Lung (tissue), 11 donors: ENCODE measurements at regions not wholly inside any gene's neighbourhood (a gene's known extent, or its start where the extent isn't known, plus 50 kb on each side); places are given as distances from the start of the nearest gene placed in this dataset.
"Not testable (repeated sequence)": the region's sequence is repeated elsewhere in the genome, so short reads cannot be mapped to it uniquely, and the experiment has no call there.

Source experiments
- ATAC-seq: fragments of 200-7000 bp; cut with Tn5 transposase; one replicate; pipeline ENCODE4 v1.9.1; 2020; ENCODE audit warnings: moderate number of reproducible peaks; ENCODE audit not compliant: insufficient read depth, low FRiP score
- DNase-seq, 3 donors: peaks; one replicate each; pipeline ENCODE4 v3.0.0-alpha.2; 2013 to 2017
- H3K27ac ChIP-seq, 2 donors: one replicate each; pipeline ENCODE4 v1.5.1; 2013; ENCODE audit warnings: mild to moderate bottlenecking in 2 of 2, moderate library complexity in 2 of 2, control low read depth in 1 of 2, inconsistent platforms in 1 of 2, low read depth in 1 of 2, low read length in 1 of 2
- H3K27me3 ChIP-seq, 3 donors: one replicate each; pipeline ENCODE4 v1.5.1; 2013; ENCODE audit warnings: low read length in 2 of 3; ENCODE audit not compliant: control insufficient read depth in 3 of 3, insufficient read depth in 3 of 3
- H3K36me3 ChIP-seq, 4 donors: one replicate each; pipeline ENCODE4 v1.5.1; 2013; ENCODE audit warnings: low read length in 4 of 4, mild to moderate bottlenecking in 1 of 4, moderate library complexity in 1 of 4; ENCODE audit not compliant: control insufficient read depth in 4 of 4, insufficient read depth in 4 of 4
- H3K4me1 ChIP-seq, 5 donors: one replicate each; pipeline ENCODE4 v1.5.1; 2013; ENCODE audit warnings: low read length in 5 of 5, mild to moderate bottlenecking in 2 of 5, moderate library complexity in 1 of 5; ENCODE audit not compliant: control insufficient read depth in 5 of 5, insufficient read depth in 5 of 5
- H3K4me3 ChIP-seq: one replicate; pipeline ENCODE4 v1.5.1; 2013; ENCODE audit warnings: mild to moderate bottlenecking, control low read depth, moderate library complexity
- H3K9ac ChIP-seq, 2 donors: one replicate each; pipeline ENCODE4 v1.5.1; 2013; ENCODE audit warnings: low read length in 2 of 2, control low read depth in 1 of 2; ENCODE audit not compliant: insufficient read depth in 1 of 2
- H3K9me3 ChIP-seq, 4 donors: one replicate each; pipeline ENCODE4 v1.5.1; 2013; ENCODE audit warnings: low read length in 3 of 4, mild to moderate bottlenecking in 1 of 4, moderate library complexity in 1 of 4; ENCODE audit not compliant: control insufficient read depth in 4 of 4, insufficient read depth in 3 of 4
- WGBS, 2 donors: extraction: QIAGEN DNeasy Blood & Tissue Kit; methylation state at CpG; one replicate each; pipeline ENCODE4 v1.1.7; 2013; 5-methylcytosine and 5-hydroxymethylcytosine counted together
- TF ChIP-seq, protein P1 (sequence below): IDR thresholded peaks from 2 replicates; pipeline ENCODE4 v1.5.1; 2012; ENCODE audit warnings: mild to moderate bottlenecking; ENCODE audit errors: control extremely low read depth, extremely low read depth
- donor health status: control.
- donor health status: control.
- donor health status: Bipolar disorder and iron deficiency.
- donor health status: healthy.
- donor health status: DM: yes; HTN: yes; CAD: no.

DNA sequence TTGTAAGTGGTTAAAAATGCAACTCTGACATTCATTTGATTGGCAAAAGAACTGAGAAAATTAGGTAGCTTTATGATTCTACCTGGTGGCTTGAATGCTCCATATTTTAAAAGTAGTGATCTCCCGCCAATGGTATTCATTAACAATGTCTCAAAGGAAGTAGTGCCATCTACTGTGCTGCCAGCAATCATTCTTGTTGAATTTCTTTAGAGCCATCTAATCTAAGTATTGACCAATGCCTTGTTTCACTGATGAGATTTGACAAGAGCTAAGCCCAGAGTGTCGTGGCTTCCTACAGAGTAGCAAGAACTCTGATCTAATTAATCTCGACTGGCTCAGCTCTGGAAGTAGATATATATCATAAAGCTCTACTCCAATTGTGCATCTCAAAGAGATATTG, 696.7 kb downstream of the C6orf118 start:
- Histone ChIP-seq H3K4me1 (no peaks in the 10 kb centered on the region), H3K27me3 (no peaks in the 10 kb centered on the region), H3K36me3 (no peaks in the 10 kb centered on the region), H3K4me3 (no peak overlapping the region), H3K27ac (no peak overlapping the region), H3K9ac (no peak overlapping the region), H3K9me3 (no peaks in the 10 kb centered on the region)
- WGBS, 2 donors = 66 to 76% methylated on average over 3 of the region's 3 CpGs
- DNase-seq (no peak), ATAC-seq (no peak)
- TF ChIP-seq, protein P1, sequence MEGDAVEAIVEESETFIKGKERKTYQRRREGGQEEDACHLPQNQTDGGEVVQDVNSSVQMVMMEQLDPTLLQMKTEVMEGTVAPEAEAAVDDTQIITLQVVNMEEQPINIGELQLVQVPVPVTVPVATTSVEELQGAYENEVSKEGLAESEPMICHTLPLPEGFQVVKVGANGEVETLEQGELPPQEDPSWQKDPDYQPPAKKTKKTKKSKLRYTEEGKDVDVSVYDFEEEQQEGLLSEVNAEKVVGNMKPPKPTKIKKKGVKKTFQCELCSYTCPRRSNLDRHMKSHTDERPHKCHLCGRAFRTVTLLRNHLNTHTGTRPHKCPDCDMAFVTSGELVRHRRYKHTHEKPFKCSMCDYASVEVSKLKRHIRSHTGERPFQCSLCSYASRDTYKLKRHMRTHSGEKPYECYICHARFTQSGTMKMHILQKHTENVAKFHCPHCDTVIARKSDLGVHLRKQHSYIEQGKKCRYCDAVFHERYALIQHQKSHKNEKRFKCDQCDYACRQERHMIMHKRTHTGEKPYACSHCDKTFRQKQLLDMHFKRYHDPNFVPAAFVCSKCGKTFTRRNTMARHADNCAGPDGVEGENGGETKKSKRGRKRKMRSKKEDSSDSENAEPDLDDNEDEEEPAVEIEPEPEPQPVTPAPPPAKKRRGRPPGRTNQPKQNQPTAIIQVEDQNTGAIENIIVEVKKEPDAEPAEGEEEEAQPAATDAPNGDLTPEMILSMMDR = no peak

DNA sequence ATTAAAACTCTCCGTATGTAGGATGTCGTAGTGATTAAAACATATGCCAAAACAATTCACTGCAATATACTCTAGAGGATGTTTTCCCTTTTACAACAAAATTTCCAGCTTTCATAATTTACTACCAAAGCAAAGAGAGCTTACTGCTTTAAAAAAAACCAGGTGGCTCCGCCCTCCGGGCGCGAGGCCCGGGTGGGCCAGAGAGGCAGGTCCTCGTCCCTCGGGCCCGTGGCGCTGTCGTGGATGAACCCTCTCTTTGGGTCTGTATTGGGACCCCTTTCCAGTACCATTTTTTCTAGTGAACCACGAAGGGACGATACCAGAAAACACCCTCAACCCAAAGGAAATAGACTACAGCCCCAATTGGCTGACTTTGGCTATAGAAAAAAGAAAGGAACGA, 698.5 kb downstream of the C6orf118 start:
- H3K27ac ChIP-seq, DNase-seq, ATAC-seq, H3K36me3 ChIP-seq, H3K9ac ChIP-seq, H3K9me3 ChIP-seq, H3K4me3 ChIP-seq, H3K4me1 ChIP-seq, H3K27me3 ChIP-seq: not testable (repeated sequence)
- WGBS, 2 donors = 91 to 94% methylated on average over 15 of the region's 15 CpGs

DNA sequence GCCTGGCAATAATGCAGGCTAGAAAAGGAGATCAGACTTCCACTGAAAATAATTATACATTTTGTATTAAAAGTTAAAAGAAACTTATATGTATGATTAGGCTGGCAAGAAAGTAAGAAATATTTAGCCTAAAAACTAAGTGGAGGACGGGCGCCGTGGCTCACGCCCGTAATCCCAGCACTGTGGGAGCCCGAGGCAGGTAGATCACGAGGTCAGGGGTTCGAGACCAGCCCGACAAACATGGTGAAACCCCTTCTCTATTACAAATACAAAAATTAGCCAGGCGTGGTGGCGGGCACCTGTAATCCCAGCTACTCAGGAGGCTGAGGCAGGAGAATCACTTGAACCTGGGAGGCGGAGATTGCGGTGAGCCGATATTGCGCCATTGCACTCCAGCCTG, 707.0 kb downstream of the C6orf118 start:
- not testable (repeated sequence) for H3K9ac ChIP-seq, H3K4me1 ChIP-seq, DNase-seq, H3K27ac ChIP-seq, H3K27me3 ChIP-seq, H3K4me3 ChIP-seq, ATAC-seq, H3K9me3 ChIP-seq, H3K36me3 ChIP-seq
- 94 to 96% methylated on average over 15 of the region's 15 CpGs for WGBS, 2 donors

DNA sequence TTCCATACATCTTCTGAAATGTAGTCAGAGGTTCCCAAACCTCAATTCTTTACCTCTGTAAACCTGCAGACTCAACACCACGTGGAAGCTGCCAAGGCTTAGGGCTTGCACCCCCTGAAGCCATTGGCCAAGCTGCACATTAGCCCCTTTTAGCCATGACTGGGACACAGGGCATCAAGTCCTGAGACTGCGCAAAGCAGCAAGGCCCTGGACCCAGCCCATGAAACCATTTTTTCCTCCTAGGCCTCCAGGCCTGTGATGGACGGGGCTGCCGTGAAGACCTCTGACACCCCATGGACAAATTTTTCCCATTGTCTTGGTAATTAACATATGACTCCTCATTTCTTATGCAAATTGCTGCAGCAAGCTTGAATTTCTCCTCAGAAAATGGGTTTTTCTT, 727.8 kb downstream of the C6orf118 start:
- Histone ChIP-seq H3K27ac (no peak overlapping the region), H3K27me3 (no peaks in the 10 kb centered on the region), H3K4me1 (no peaks in the 10 kb centered on the region), H3K4me3 (no peak overlapping the region), H3K9ac (no peak overlapping the region), H3K36me3 (no peaks in the 10 kb centered on the region), H3K9me3 (peaks cover 0 to 6% (median 0%) of the 10 kb centered on the region in 4 donors)
- DNase-seq (no peak), ATAC-seq (no peak)
- 54 to 73% methylated on average over 4 of the region's 4 CpGs for WGBS, 2 donors
- TF ChIP-seq, protein P1 = no peak

DNA sequence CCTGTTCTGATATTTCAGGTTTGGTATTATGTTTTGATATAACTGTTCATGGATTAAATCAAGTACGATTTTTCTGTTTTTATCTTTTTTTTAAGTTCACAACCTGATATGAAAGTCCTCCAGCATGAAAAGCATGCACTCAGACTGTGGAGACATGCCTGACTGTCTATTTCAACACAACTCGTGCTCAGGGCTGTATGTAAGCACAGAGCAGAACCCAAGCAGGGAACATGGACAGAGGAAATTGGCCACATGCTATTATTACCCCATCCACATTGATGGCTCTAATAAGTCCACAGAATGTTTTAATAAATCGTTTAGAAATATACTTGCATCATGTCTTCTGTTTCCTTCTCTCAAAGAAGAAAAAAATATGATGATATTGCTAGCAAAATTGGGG, 730.4 kb downstream of the C6orf118 start:
- no peaks in the 10 kb centered on the region for H3K4me1 ChIP-seq
- no peak for DNase-seq
- H3K27ac ChIP-seq = no peak overlapping the region
- TF ChIP-seq, protein P1 = no peak
- H3K36me3 ChIP-seq = no peaks in the 10 kb centered on the region
- no peak for ATAC-seq
- peaks cover 0 to 7% (median 0%) of the 10 kb centered on the region in 4 donors for H3K9me3 ChIP-seq
- WGBS, 2 donors = 69 to 70% methylated on average over 3 of the region's 3 CpGs
- no peak overlapping the region for H3K4me3 ChIP-seq
- no peak overlapping the region for H3K9ac ChIP-seq
- H3K27me3 ChIP-seq = no peaks in the 10 kb centered on the region
